Tibial artery (tissue), 4 donors: ENCODE measurements at regions not wholly inside any gene's neighbourhood (a gene's known extent, or its start where the extent isn't known, plus 50 kb on each side); places are given as distances from the start of the nearest gene placed in this dataset.

Source experiments
- DNase-seq, 2 donors: peaks; one replicate each; pipeline ENCODE4 v3.0.0-alpha.2; 2019
- H3K27ac ChIP-seq, 2 donors: fragments of 200-600 bp; sonication (generic) in 1 of 2; 1 replicate in 1 of 2; 2 replicates in 1 of 2; pipeline ENCODE4 v1.5.1; 2018 to 2019; ENCODE audit warnings: mild to moderate bottlenecking in 1 of 2
- H3K27me3 ChIP-seq, 2 donors: fragments of 200-600 bp; sonication (generic) in 1 of 2; one replicate each; pipeline versions ENCODE4 v1.5.1 to v1.6.0; 2016 to 2019
- H3K36me3 ChIP-seq, 3 donors: fragments of 200-600 bp; sonication (generic) in 2 of 3; one replicate each; pipeline ENCODE4 v1.5.1; 2016 to 2019; ENCODE audit warnings: mild to moderate bottlenecking in 2 of 3
- H3K4me1 ChIP-seq, 4 donors: fragments of 200-600 bp; sonication (generic) in 2 of 4; 1 replicate in 3 of 4; 2 replicates in 1 of 4; pipeline ENCODE4 v1.5.1; 2016 to 2019
- H3K4me3 ChIP-seq, 2 donors: fragments of 200-600 bp; sonication (generic) in 1 of 2; 1 replicate in 1 of 2; 2 replicates in 1 of 2; pipeline ENCODE4 v1.5.1; 2018 to 2019; ENCODE audit warnings: mild to moderate bottlenecking in 2 of 2
- H3K9me3 ChIP-seq, 3 donors: fragments of 200-600 bp; sonication (generic) in 1 of 3; one replicate each; pipeline ENCODE4 v1.5.1; 2016 to 2019
- intact Hi-C: fragments of 100-400 bp; cut with DNase I; formaldehyde crosslinking; loops from one replicate; pipeline ENCODE4 v1.15.0; 2023; ENCODE audit warnings: low total_unique reads
- TF ChIP-seq, protein P1 (sequence below), 2 experiments: fragments of 200-600 bp in 1 of 2; fragments of 450-650 bp in 1 of 2; IDR thresholded peaks; one replicate each; pipeline ENCODE4 v1.5.1; 2017 to 2019; ENCODE audit warnings: antibody characterized with exemption in 2 of 2, mild to moderate bottlenecking in 1 of 2, moderate library complexity in 1 of 2

DNA sequence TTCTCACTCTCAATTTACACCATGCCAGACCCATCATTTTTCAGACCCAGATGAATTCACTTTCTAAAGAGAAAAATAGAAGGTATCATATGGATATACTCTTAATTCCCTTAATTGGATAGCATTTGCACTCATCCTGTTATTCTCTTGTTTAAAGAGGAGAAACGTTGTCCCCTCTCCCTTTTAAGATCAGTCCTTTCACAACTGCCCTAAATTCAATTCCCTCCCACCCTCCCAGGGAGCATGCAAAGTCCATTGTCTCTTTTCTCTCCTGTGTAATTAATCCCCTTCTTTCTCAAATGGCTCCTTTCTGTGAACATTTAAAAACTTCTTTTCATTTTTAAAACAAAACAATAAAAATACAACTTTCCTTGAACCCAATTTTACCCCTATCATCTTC, 124.7 kb upstream of the TLL1 start:
- Histone ChIP-seq H3K4me1 (no peaks in the 10 kb centered on the region), H3K27me3 (no peaks in the 10 kb centered on the region), H3K4me3 (no peak overlapping the region), H3K27ac (no peak overlapping the region), H3K36me3 (no peaks in the 10 kb centered on the region), H3K9me3 (no peaks in the 10 kb centered on the region)
- no peak for DNase-seq
- TF ChIP-seq, protein P1, sequence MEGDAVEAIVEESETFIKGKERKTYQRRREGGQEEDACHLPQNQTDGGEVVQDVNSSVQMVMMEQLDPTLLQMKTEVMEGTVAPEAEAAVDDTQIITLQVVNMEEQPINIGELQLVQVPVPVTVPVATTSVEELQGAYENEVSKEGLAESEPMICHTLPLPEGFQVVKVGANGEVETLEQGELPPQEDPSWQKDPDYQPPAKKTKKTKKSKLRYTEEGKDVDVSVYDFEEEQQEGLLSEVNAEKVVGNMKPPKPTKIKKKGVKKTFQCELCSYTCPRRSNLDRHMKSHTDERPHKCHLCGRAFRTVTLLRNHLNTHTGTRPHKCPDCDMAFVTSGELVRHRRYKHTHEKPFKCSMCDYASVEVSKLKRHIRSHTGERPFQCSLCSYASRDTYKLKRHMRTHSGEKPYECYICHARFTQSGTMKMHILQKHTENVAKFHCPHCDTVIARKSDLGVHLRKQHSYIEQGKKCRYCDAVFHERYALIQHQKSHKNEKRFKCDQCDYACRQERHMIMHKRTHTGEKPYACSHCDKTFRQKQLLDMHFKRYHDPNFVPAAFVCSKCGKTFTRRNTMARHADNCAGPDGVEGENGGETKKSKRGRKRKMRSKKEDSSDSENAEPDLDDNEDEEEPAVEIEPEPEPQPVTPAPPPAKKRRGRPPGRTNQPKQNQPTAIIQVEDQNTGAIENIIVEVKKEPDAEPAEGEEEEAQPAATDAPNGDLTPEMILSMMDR (IDR thresholded peaks at IDR 0.05) = no peak
- intact Hi-C loops = no loop called here

DNA sequence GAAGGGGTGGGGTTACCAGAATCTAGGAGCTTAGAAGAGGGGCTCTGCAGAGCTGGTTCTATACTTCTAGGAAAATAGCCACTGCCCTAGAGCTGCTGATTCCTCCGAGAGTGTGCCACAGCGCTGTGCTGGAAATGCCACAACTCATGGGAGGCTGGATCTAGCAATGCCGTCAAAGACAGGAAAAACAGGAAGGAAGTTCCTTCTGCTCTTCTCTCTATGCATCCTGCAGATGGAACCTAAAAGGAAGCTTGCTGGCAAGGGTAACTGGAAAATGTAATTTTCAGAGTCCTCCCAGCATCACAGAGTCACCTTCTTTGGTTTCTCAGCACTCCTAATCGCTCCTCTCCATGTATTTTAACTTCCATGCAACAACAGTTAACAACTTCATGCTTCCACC, 121.2 kb upstream of the TLL1 start:
- intact Hi-C loops = no loop called here

DNA sequence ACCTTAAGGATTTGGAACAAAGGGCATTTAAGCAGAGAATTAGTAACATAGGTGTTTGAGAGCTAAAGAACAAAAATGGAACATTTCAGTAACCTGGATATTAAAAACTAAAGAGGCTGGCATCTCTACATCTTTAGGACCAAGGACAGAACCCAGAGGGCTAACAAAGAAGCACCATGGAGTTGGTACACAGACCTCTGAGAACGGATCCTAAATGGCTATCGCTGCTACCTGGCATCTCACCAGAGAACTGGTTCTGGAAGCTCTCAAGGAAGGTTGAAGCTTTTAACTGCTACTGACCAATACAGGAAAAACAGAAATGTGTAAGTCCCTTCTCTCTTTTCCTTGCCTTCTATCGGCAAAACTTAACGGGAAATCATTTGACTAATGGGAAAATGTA, 118.4 kb upstream of the TLL1 start:
- DNase-seq = no peak
- Histone ChIP-seq H3K4me3 (no peak overlapping the region), H3K27me3 (no peaks in the 10 kb centered on the region), H3K9me3 (no peaks in the 10 kb centered on the region), H3K4me1 (no peaks in the 10 kb centered on the region), H3K27ac (no peak overlapping the region), H3K36me3 (no peaks in the 10 kb centered on the region)
- TF ChIP-seq, protein P1 (IDR thresholded peaks at IDR 0.05) = no peak
- intact Hi-C loops = no loop called here

More for the DNA sequence above, 121.2 kb upstream of the TLL1 start:
- Histone ChIP-seq H3K36me3 (no peaks in the 10 kb centered on the region), H3K4me1 (no peaks in the 10 kb centered on the region), H3K4me3 (no peak overlapping the region), H3K9me3 (no peaks in the 10 kb centered on the region), H3K27ac (no peak overlapping the region), H3K27me3 (no peaks in the 10 kb centered on the region)
- TF ChIP-seq, protein P1 (IDR thresholded peaks at IDR 0.05) = no peak
- DNase-seq = no peak

DNA sequence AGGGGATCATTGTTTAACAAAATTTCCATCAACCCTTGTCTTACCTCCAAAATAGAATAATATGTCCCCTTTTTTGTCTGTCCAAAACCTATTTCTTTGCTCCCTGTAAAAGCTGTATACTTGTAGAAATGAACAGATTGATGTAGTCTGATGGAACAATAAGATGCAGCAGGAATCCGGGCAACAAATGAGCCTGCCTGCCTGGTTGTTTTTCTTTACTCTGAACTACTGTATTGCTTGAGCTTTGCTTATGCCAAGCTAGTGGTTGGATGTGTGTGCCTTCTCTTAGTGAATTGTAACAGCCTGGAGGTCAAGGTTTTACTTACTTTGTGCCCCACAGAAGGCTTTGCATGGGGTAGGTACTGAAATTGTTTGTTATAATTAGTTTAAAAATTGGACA, 116.2 kb upstream of the TLL1 start:
- Histone ChIP-seq H3K9me3 (no peaks in the 10 kb centered on the region), H3K27me3 (no peaks in the 10 kb centered on the region), H3K36me3 (no peaks in the 10 kb centered on the region), H3K27ac (no peak overlapping the region), H3K4me1 (no peaks in the 10 kb centered on the region), H3K4me3 (no peak overlapping the region)
- intact Hi-C loops = no loop called here
- TF ChIP-seq, protein P1 (IDR thresholded peaks at IDR 0.05) = no peak
- no peak for DNase-seq

DNA sequence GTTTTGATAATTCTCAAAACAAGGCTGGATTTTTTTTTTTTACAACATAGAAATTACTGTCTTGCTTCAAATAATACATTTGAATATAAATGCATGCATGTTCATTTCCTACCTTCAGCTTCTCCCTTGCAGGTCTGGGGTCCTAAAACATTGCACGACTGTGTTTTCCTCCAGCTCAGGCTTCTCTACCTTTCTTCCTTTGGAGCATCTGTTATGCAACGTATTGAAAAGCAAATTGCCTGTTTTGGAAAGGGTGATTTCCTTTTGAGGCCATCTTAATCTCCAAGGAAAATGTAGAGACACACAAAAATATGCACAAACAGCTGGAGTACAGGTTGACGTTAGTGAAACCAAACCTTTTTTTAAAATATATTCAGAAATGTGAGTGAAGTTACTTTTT, 115.6 kb upstream of the TLL1 start:
- Histone ChIP-seq H3K27me3 (no peaks in the 10 kb centered on the region), H3K4me1 (no peaks in the 10 kb centered on the region), H3K9me3 (no peaks in the 10 kb centered on the region), H3K36me3 (no peaks in the 10 kb centered on the region), H3K27ac (no peak overlapping the region), H3K4me3 (no peak overlapping the region)
- TF ChIP-seq, protein P1 (IDR thresholded peaks at IDR 0.05) = no peak
- intact Hi-C loops = no loop called here
- DNase-seq = no peak

DNA sequence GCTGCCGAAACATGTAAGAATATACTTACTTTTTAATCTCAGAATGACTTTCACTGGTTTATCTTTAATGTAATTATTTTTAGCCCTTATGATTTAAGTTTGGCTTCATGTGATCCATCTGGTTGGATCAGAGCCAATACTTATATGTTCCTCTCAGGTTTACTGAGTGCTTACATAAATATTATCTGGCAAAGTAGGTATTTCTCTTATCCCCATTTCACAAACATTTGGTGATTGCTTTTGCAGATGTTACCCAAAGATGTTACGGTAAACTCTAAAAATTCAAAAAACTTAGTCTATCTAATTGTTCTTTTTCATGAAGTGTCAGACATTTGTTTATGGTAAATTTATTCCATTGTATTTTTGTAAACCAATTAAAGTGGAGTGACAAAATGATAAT, 115.0 kb upstream of the TLL1 start:
- Histone ChIP-seq H3K4me3 (no peak overlapping the region), H3K36me3 (no peaks in the 10 kb centered on the region), H3K27me3 (no peaks in the 10 kb centered on the region), H3K9me3 (no peaks in the 10 kb centered on the region), H3K4me1 (no peaks in the 10 kb centered on the region), H3K27ac (no peak overlapping the region)
- no peak for DNase-seq
- TF ChIP-seq, protein P1 (IDR thresholded peaks at IDR 0.05) = no peak
- intact Hi-C loops = no loop called here
